GM12872 (cell line): ENCODE measurements at regions not wholly inside any gene's neighbourhood (a gene's known extent, or its start where the extent isn't known, plus 50 kb on each side); places are given as distances from the start of the nearest gene placed in this dataset.

ENCODE experiments used
- TF ChIP-seq, protein P1 (sequence below): IDR thresholded peaks from 3 replicates; pipeline ENCODE4 v1.5.1; 2011; ENCODE audit warnings: low read depth, mild to moderate bottlenecking, low read length, moderate library complexity; ENCODE audit not compliant: insufficient read depth

DNA sequence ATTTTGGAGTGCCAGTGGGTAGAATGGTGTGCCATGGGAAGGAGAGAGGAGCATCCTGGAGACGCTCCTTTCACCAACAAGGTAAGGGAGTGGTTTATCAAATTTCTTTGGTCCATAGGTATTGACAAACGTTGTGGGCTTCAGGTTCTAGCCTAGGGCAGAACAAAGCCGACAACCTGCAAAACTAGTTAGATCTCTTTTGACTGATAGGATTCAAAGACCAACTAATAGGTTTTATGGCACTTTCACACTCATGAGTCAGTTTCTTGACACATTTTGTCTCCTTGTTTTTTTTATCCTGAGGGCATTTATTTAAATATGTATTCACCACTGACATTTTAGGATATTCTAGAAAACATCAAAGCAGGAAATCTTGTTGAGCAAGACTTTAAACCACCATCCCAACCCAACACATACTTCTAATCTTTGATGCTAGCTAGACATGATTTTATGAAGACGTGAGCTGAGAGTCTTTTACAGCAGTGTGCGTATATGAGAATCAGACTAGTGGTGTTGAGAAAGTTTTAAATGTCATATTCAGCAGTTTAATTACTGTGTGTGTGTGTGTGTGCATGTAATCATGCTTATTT, 370.4 kb upstream of the HSF2 start:
- TF ChIP-seq, protein P1, sequence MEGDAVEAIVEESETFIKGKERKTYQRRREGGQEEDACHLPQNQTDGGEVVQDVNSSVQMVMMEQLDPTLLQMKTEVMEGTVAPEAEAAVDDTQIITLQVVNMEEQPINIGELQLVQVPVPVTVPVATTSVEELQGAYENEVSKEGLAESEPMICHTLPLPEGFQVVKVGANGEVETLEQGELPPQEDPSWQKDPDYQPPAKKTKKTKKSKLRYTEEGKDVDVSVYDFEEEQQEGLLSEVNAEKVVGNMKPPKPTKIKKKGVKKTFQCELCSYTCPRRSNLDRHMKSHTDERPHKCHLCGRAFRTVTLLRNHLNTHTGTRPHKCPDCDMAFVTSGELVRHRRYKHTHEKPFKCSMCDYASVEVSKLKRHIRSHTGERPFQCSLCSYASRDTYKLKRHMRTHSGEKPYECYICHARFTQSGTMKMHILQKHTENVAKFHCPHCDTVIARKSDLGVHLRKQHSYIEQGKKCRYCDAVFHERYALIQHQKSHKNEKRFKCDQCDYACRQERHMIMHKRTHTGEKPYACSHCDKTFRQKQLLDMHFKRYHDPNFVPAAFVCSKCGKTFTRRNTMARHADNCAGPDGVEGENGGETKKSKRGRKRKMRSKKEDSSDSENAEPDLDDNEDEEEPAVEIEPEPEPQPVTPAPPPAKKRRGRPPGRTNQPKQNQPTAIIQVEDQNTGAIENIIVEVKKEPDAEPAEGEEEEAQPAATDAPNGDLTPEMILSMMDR, result no peak

DNA sequence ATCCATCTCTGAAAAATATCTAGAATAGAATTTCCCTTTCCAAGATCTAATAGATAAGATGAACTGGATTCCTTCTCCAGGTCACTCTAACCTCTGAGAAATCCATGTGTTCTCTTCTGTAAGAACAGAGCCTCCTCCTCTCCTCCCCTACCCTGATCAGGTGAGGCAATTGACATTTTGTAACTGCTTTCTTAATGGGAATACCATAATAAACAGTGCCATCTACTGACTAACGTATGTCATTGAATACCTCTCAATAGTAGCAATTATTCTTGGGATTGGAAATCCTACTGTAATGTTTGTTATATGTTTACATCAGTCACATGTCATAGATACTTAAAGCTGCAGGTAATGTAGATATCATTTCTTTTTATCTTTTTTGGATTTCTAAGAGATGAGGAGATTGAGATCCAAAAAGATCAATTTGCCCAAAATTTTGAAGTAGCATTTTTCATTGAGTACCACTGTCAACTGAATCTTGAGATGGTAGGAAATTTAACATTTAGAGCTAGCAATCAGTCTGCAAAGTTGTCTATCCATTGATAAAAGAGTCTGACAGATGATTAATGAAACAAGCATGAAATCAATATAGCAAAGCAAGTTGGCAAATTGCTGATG, 365.8 kb upstream of the HSF2 start:
- TF ChIP-seq, protein P1, result peak; percentile 51

DNA sequence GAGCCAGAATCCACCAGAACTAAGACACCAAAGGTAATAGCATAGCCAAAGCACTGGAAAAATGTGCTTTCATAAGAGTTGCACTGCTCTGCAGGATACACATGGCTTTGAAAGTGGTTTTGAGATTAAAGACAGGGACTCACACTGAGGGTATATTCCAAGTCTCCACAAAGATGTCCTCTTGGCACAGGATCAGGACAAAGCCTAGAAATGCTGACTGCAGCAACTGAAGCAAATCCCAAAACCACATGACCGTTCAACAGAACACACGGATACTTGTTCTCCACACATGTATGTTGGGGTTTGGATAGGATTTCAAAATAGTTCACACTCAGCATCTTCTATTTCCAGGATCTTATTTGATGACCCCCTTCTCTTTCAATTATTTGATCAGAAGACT, 364.3 kb upstream of the HSF2 start:
- TF ChIP-seq, protein P1, result no peak

DNA sequence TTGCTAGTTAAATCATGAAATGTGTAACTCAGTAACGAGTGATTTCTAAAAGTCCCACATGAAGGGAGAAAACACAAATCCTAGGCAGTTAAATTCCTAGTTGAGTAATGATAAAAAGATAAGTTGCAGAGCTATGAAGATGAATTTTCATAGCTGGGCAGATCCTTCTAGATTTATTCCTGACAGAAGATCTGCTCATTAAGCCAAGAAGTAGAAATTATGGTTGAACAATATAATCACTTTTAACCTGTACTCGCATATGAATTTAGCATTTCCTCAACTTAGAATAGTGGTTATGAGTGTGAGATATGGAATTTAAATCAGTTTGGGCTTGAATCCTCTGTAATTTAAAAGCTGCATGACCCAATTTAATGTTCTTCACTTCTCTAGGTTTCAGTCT, 359.2 kb upstream of the HSF2 start:
- TF ChIP-seq, protein P1, result no peak

DNA sequence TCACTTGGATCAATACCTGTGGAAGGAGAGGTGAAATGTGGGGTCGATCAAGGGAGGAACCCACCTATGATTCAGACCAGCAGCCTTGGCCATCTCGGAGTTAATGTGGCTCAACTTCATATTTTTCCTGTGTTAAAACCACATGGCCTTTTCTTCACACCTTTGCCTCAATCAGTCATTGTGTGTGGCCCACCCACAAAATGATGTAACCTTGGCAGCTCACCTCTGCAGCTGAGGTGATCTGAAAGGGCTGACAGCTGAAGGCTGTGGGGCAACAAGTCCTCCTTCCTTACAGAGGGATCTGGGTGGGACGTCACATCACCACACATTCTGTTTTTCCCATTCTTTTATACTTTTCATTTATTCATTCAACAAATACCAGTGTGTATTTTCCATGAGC, 357.1 kb upstream of the HSF2 start:
- TF ChIP-seq, protein P1, result no peak

DNA sequence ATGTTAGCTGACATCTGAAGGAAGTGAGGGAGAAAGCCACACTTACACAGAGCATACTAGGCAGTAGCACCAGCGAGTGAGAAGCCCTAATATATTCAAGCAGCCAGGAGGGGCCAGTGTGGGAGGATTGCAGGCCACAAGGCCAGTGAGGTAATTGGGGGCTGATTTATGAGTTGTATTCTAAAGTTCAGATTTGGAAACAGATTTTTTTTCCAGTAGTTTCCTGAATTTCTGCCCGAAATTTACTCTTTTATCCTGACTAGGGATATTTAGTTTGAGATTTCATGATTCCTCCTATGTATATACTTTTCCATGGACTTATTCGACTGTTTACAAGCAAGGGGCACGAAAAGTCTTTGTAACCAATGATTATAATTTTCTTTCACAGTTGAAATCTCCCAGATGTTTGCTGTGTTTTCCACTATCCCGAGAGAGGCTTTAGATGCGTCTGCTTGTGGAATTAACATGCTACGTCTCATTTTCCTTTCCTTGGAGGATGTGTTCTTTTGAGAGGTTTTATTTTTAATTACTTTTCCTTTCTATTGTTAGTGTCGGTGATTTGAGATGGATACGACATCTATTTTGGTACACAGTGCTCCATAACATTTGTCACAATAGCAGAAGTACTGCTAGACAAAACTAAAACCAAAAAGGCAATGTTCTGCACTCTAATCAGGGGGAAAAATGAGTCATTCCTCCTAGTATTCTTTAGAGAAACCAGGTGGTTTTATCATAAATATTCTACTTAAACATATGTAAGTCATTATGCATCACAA, 356.3 kb upstream of the HSF2 start:
- TF ChIP-seq, protein P1, result no peak

DNA sequence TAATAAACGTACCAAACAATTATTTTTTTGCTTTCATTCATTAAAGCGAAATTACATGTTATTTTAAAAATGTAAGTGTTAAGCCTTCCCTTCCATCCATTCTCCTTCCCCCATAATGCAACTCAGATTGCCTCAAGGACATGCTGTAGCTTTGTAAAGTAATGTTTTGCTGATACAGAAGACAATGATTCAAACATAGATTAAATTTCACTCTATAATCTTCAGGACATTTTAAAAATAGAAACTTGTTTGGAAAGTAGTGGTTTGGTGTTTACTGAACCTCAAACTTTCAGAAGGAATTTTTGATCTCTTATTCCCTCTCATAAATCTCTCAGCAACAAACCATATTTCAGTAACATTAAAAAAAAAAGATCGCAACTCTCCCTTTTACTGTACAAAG, 350.9 kb upstream of the HSF2 start:
- TF ChIP-seq, protein P1, result no peak
